ENCODE measurements at regions not wholly inside any gene's neighbourhood (a gene's known extent, or its start where the extent isn't known, plus 50 kb on each side); places are given as distances from the start of the nearest gene placed in this dataset.

- H3K4me2 ChIP-seq: no peak overlapping the region
- WGBS (ENCODE audit: missing lambda C conversion rate): 45% methylated on average over 18 of the region's 19 CpGs
- no peak overlapping the region for H3K4me3 ChIP-seq
- no peaks in the 10 kb centered on the region; the same call in 2 of the 3 replicates for H3K9me3 ChIP-seq
- POLR2A ChIA-PET: no interaction called here
- H3K27ac ChIP-seq: no peak overlapping the region
- DNase-seq (ENCODE audit: low read depth in 1 of 2, low spot score in 1 of 2) (no peak), ATAC-seq (no peak), FAIRE-seq (no peak)
- no peak for TF ChIP-seq MAFK (IDR thresholded peaks at IDR 0.05; ENCODE audit: partially characterized antibody)
- TF ChIP-seq KDM5A (IDR thresholded peaks at IDR 0.05): no peak
- no peak for TF ChIP-seq FOSB (CRISPR knock-in tag; IDR thresholded peaks at IDR 0.05)
- TF ChIP-seq SMC3 (IDR thresholded peaks at IDR 0.05): no peak
- TF ChIP-seq RFX5 (IDR thresholded peaks at IDR 0.05): no peak
- no peak for TF ChIP-seq HEYL (CRISPR knock-in tag; IDR thresholded peaks at IDR 0.05)
- no peak for TF ChIP-seq BCL3 (IDR thresholded peaks at IDR 0.05)
- no peak for TF ChIP-seq FOSL2 (IDR thresholded peaks at IDR 0.05)
- TF ChIP-seq FOSL2 (CRISPR knock-in tag; IDR thresholded peaks at IDR 0.05): no peak
- TF ChIP-seq REST (IDR thresholded peaks at IDR 0.05): no peak
- no peak for TF ChIP-seq CTCF (IDR thresholded peaks at IDR 0.05)
- no peak for TF ChIP-seq EP300 (IDR thresholded peaks at IDR 0.05)
- no peak for TF ChIP-seq NFE2L2 (conservative IDR thresholded peaks at IDR 0.05; ENCODE audit: low read length)
- TF ChIP-seq RNF2 (IDR thresholded peaks at IDR 0.05; ENCODE audit: borderline replicate concordance, low read depth): no peak
- no peaks in the 10 kb centered on the region for H3K4me1 ChIP-seq
- CTCF ChIA-PET: interaction anchor here (0.6 kb wide), 1 partner anchor 858 kb away, joined by 3 read pairs; no protein-coding TSS in a partner anchor
Measured at GRCh38 chr10:131579251-131580071, 267.9 kb upstream of the TCERG1L start.

GRCh38 chr10:131580076-131580652 lies 268.6 kb upstream of the TCERG1L start:
- ChIA-PET POLR2A (no interaction called here), CTCF (no interaction called here)
- Histone ChIP-seq H3K4me3 (no peak overlapping the region), H3K4me1 (no peaks in the 10 kb centered on the region), H3K9me3 (no peaks in the 10 kb centered on the region; the same call in 2 of the 3 replicates), H3K27ac (no peak overlapping the region), H3K4me2 (no peak overlapping the region)
- TF ChIP-seq SREBF2 (IDR thresholded peaks at IDR 0.05): no peak
- no peak for TF ChIP-seq ATOH8 (CRISPR knock-in tag; IDR thresholded peaks at IDR 0.05; ENCODE audit: low read depth)
- no peak for TF ChIP-seq MAZ (IDR thresholded peaks at IDR 0.05; ENCODE audit: borderline replicate concordance, low read depth, low read length)
- no peak for TF ChIP-seq FOXS1 (CRISPR knock-in tag; IDR thresholded peaks at IDR 0.05)
- no peak for TF ChIP-seq KDM5A (IDR thresholded peaks at IDR 0.05)
- no peak for TF ChIP-seq CBX8 (IDR thresholded peaks at IDR 0.05)
- ATAC-seq (no peak), FAIRE-seq (no peak), DNase-seq (ENCODE audit: low read depth in 1 of 2, low spot score in 1 of 2) (no peak)
- 32% methylated on average over 10 of the region's 11 CpGs for WGBS (ENCODE audit: missing lambda C conversion rate)
